Lower leg skin (tissue), 4 donors: ENCODE measurements at regions not wholly inside any gene's neighbourhood (a gene's known extent, or its start where the extent isn't known, plus 50 kb on each side); places are given as distances from the start of the nearest gene placed in this dataset.

Source experiments
- DNase-seq, 2 donors: peaks; one replicate each; pipeline ENCODE4 v3.0.0-alpha.2; 2019; ENCODE audit warnings: low spot score in 2 of 2
- H3K4me3 ChIP-seq: fragments of 200-600 bp; sonication (generic); 2 replicates; pipeline ENCODE4 v1.5.1; 2017; ENCODE audit warnings: mild to moderate bottlenecking, low read depth; ENCODE audit not compliant: poor library complexity, severe bottlenecking
- CTCF ChIP-seq, 3 donors: fragments of 450-650 bp; IDR thresholded peaks; one replicate each; pipeline ENCODE4 v1.5.1; 2016; ENCODE audit warnings: antibody characterized with exemption in 3 of 3, mild to moderate bottlenecking in 3 of 3, moderate library complexity in 2 of 3
- POLR2A ChIP-seq, 2 donors: fragments of 450-650 bp; IDR thresholded peaks; one replicate each; pipeline ENCODE4 v1.6.1; 2016 to 2017; ENCODE audit warnings: antibody characterized with exemption in 2 of 2, mild to moderate bottlenecking in 1 of 2, moderate library complexity in 1 of 2
- WGBS, 2 donors: methylation state at CpG; one replicate each; pipeline ENCODE4 v1.1.5; 2018; 5-methylcytosine and 5-hydroxymethylcytosine counted together
- intact Hi-C: fragments of 100-400 bp; cut with DNase I; formaldehyde crosslinking; loops from one replicate; pipeline ENCODE4 v1.15.0; 2023; ENCODE audit warnings: low total_unique reads

- no peak for TF ChIP-seq CTCF (IDR thresholded peaks at IDR 0.05)
- no peak for TF ChIP-seq POLR2A (IDR thresholded peaks at IDR 0.05)
- 71 to 83% methylated on average over 4 of the region's 4 CpGs for WGBS, 2 donors
- no peak for DNase-seq
- intact Hi-C loops, result no loop called here
- no peak overlapping the region for H3K4me3 ChIP-seq
Observed at GRCh38 chr10:121027371-121027770, 176.2 kb downstream of the WDR11 start.

GRCh38 chr10:121032460-121032859 is 181.3 kb downstream of the WDR11 start:
- WGBS, 2 donors, result 73 to 83% methylated on average over 3 of the region's 3 CpGs
- no peak for TF ChIP-seq CTCF (IDR thresholded peaks at IDR 0.05)
- no peak for TF ChIP-seq POLR2A (IDR thresholded peaks at IDR 0.05)
- no peak for DNase-seq
- no peak overlapping the region for H3K4me3 ChIP-seq
- intact Hi-C loops, result no loop called here

GRCh38 chr10:121033366-121033765 is 182.2 kb downstream of the WDR11 start:
- TF ChIP-seq CTCF (IDR thresholded peaks at IDR 0.05) (no peak), POLR2A (IDR thresholded peaks at IDR 0.05) (no peak)
- H3K4me3 ChIP-seq, result no peak overlapping the region
- WGBS, 2 donors, result 54 to 56% methylated on average over 3 of the region's 3 CpGs
- no peak for DNase-seq
- intact Hi-C loops, result no loop called here

GRCh38 chr10:121036431-121036830 is 185.3 kb downstream of the WDR11 start:
- H3K4me3 ChIP-seq, result no peak overlapping the region
- intact Hi-C loops, result no loop called here
- DNase-seq, result no peak
- TF ChIP-seq CTCF (IDR thresholded peaks at IDR 0.05) (no peak), POLR2A (IDR thresholded peaks at IDR 0.05) (no peak)
- WGBS, 2 donors, result 18 to 31% methylated on average over 4 of the region's 4 CpGs

GRCh38 chr10:121041499-121041898 is 190.3 kb downstream of the WDR11 start:
- no peak overlapping the region for H3K4me3 ChIP-seq
- no peak for DNase-seq
- intact Hi-C loops, result no loop called here
- WGBS, 2 donors, result 86 to 93% methylated on average over 4 of the region's 4 CpGs
- no peak for TF ChIP-seq CTCF (IDR thresholded peaks at IDR 0.05)
- TF ChIP-seq POLR2A (IDR thresholded peaks at IDR 0.05), result no peak

- TF ChIP-seq POLR2A (IDR thresholded peaks at IDR 0.05), result no peak
Observed at GRCh38 chr10:121041906-121042305, 190.7 kb downstream of the WDR11 start.

More at GRCh38 chr10:121041906-121042305, 190.7 kb downstream of the WDR11 start:
- H3K4me3 ChIP-seq, result no peak overlapping the region
- DNase-seq, result no peak
- intact Hi-C loops, result no loop called here
- 86 to 89% methylated on average over 3 of the region's 3 CpGs for WGBS, 2 donors
